ENCODE measurements at regions not wholly inside any gene's neighbourhood (a gene's known extent, or its start where the extent isn't known, plus 50 kb on each side); places are given as distances from the start of the nearest gene placed in this dataset.

DNA sequence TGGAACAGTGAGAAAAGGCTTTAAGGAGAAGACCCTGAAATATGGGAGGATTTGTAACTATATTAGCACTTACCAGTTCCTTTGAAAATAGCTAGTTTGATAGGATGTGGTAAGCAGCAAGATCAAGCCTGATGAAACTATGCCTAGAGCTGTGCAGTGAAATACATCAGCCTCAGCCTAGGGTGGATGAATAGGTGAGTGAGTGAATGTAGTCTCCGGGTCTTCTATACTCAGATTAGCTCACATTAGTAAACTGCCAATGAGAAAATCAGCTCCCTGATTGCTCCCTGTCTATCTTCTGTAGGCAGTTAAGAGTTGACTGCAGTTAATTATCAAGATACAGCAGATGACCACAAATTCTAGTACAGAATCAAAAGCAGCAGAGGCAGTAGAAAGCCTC lies 89.6 kb downstream of the ELAPOR2 start:
- H3K36me3 ChIP-seq (ENCODE audit: insufficient read depth, low read length, poor library complexity, severe bottlenecking): no peaks in the 10 kb centered on the region
- no peaks in the 10 kb centered on the region for H3K4me1 ChIP-seq (ENCODE audit: insufficient read depth, low read length, poor library complexity, severe bottlenecking)
- no peak for DNase-seq (ENCODE audit: low spot score)

DNA sequence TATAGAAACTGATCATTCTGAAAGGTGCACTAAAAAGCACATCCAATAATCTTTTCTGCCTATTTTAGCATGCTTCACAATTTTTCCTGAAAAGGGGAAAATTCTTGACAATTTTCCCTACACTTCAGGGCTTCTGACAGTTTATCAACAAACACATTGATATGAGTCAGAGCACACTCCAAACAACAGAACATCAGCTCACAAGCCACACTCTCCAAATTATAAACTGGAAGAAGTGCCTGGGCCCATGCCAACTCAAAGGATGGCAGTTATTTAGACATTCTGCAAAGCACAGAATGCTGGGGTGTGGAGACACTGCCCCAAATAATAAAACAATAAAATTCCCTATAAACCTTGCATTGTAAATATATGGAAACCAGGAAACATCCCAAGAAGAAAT lies 90.8 kb downstream of the ELAPOR2 start:
- no peak for DNase-seq (ENCODE audit: low spot score)
- Histone ChIP-seq H3K27me3 (replicated peaks; ENCODE audit: insufficient read depth, low read depth, low read length, poor library complexity) (peaks cover 5% of the 10 kb centered on the region), H3K4me1 (ENCODE audit: insufficient read depth, low read length, poor library complexity, severe bottlenecking) (no peaks in the 10 kb centered on the region), H3K4me3 (ENCODE audit: low read depth, low read length, poor library complexity, severe bottlenecking) (no peak overlapping the region), H3K9me3 (ENCODE audit: low read depth, low read length, poor library complexity, severe bottlenecking) (no peaks in the 10 kb centered on the region), H3K36me3 (ENCODE audit: insufficient read depth, low read length, poor library complexity, severe bottlenecking) (no peaks in the 10 kb centered on the region), H3K27ac (ENCODE audit: low read depth, low read length, poor library complexity, severe bottlenecking) (no peak overlapping the region)
- CTCF ChIA-PET: no interaction called here
- POLR2A ChIA-PET (ENCODE audit: low non-redundant PET): no interaction called here
- no TSS peak for BruUV-seq (replicated peaks)
- no peak for TF ChIP-seq EZH2 (IDR thresholded peaks at IDR 0.05; ENCODE audit: borderline replicate concordance, low read depth, low read length, poor library complexity, severe bottlenecking)
- TF ChIP-seq, protein P1, sequence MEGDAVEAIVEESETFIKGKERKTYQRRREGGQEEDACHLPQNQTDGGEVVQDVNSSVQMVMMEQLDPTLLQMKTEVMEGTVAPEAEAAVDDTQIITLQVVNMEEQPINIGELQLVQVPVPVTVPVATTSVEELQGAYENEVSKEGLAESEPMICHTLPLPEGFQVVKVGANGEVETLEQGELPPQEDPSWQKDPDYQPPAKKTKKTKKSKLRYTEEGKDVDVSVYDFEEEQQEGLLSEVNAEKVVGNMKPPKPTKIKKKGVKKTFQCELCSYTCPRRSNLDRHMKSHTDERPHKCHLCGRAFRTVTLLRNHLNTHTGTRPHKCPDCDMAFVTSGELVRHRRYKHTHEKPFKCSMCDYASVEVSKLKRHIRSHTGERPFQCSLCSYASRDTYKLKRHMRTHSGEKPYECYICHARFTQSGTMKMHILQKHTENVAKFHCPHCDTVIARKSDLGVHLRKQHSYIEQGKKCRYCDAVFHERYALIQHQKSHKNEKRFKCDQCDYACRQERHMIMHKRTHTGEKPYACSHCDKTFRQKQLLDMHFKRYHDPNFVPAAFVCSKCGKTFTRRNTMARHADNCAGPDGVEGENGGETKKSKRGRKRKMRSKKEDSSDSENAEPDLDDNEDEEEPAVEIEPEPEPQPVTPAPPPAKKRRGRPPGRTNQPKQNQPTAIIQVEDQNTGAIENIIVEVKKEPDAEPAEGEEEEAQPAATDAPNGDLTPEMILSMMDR (conservative IDR thresholded peaks at IDR 0.05; ENCODE audit: low read depth, low read length): no peak
- intact Hi-C loops (cut with micrococcal nuclease; ENCODE audit: unreplicated experiment): no loop called here

More for the DNA sequence above, 89.6 kb downstream of the ELAPOR2 start:
- intact Hi-C loops (cut with micrococcal nuclease; ENCODE audit: unreplicated experiment): no loop called here
- TF ChIP-seq, protein P1 (conservative IDR thresholded peaks at IDR 0.05; ENCODE audit: low read depth, low read length): no peak
- TF ChIP-seq EZH2 (IDR thresholded peaks at IDR 0.05; ENCODE audit: borderline replicate concordance, low read depth, low read length, poor library complexity, severe bottlenecking): no peak
- no peaks in the 10 kb centered on the region for H3K9me3 ChIP-seq (ENCODE audit: low read depth, low read length, poor library complexity, severe bottlenecking)
- peaks cover 9% of the 10 kb centered on the region for H3K27me3 ChIP-seq (replicated peaks; ENCODE audit: insufficient read depth, low read depth, low read length, poor library complexity)
- H3K27ac ChIP-seq (ENCODE audit: low read depth, low read length, poor library complexity, severe bottlenecking): no peak overlapping the region
- CTCF ChIA-PET: interaction anchor here (0.7 kb wide), 1 partner anchor 89 kb away, joined by 4 read pairs; no protein-coding TSS in a partner anchor
- no peak overlapping the region for H3K4me3 ChIP-seq (ENCODE audit: low read depth, low read length, poor library complexity, severe bottlenecking)
- POLR2A ChIA-PET (ENCODE audit: low non-redundant PET): no interaction called here
- no TSS peak for BruUV-seq (replicated peaks)

DNA sequence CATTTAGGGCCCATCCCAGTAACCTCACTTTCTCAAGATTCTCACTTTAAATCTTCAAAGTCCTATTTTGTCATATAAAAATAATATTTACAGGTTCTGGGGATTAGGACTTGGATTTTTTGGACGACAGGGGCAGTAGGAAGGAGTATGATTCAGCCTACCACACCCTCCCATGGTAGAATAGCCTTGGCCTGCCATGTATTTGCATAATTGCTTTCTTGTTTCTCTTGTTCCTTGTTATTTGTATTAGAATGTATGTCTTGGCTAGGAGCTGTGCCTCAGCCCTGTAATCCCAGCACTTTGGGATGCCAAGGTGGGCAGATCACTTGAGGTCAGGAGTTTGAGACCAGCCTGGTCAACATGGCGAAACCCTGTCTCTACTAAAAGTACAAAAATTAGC lies 92.5 kb downstream of the ELAPOR2 start:
- intact Hi-C loops (cut with micrococcal nuclease; ENCODE audit: unreplicated experiment): no loop called here
- POLR2A ChIA-PET (ENCODE audit: low non-redundant PET): no interaction called here
- Histone ChIP-seq H3K9me3 (ENCODE audit: low read depth, low read length, poor library complexity, severe bottlenecking) (no peaks in the 10 kb centered on the region), H3K4me3 (ENCODE audit: low read depth, low read length, poor library complexity, severe bottlenecking) (no peak overlapping the region), H3K27ac (ENCODE audit: low read depth, low read length, poor library complexity, severe bottlenecking) (no peak overlapping the region), H3K27me3 (replicated peaks; ENCODE audit: insufficient read depth, low read depth, low read length, poor library complexity) (peaks cover 5% of the 10 kb centered on the region), H3K36me3 (ENCODE audit: insufficient read depth, low read length, poor library complexity, severe bottlenecking) (no peaks in the 10 kb centered on the region), H3K4me1 (ENCODE audit: insufficient read depth, low read length, poor library complexity, severe bottlenecking) (no peaks in the 10 kb centered on the region)
- CTCF ChIA-PET: no interaction called here
- no peak for DNase-seq (ENCODE audit: low spot score)
- no TSS peak for BruUV-seq (replicated peaks)
- TF ChIP-seq, protein P1 (conservative IDR thresholded peaks at IDR 0.05; ENCODE audit: low read depth, low read length): no peak
- no peak for TF ChIP-seq EZH2 (IDR thresholded peaks at IDR 0.05; ENCODE audit: borderline replicate concordance, low read depth, low read length, poor library complexity, severe bottlenecking)

All from A673 (cell line).